T-cell (primary cell): ENCODE measurements at regions not wholly inside any gene's neighbourhood (a gene's known extent, or its start where the extent isn't known, plus 50 kb on each side); places are given as distances from the start of the nearest gene placed in this dataset.

Source experiments
- ATAC-seq, 4 experiments: fragments of 200-7000 bp in 3 of 4; fragments of 150-1000 bp in 1 of 4; cut with Tn5 transposase; replicated peaks in 1 of 4; 1 replicate in 3 of 4; 2 replicates in 1 of 4; pipeline ENCODE4 v1.10.0; 2021; ENCODE audit warnings: moderate library complexity in 3 of 4, mild to moderate bottlenecking in 2 of 4, moderate number of reproducible peaks in 1 of 4
- CTCF ChIA-PET, 2 donors: fragments of 300-600 bp; sonication (Branson Sonifier 250); formaldehyde crosslinking; loops; one replicate each; lab custom pipeline; 2022; ENCODE audit warnings: antibody characterized with exemption in 2 of 2; lab: Charles Lee
- POLR2A ChIA-PET, 2 donors: fragments of 300-600 bp; sonication (Branson Sonifier 250); formaldehyde crosslinking; loops; one replicate each; lab custom pipeline; 2022; ENCODE audit warnings: antibody characterized with exemption in 2 of 2; lab: Charles Lee
- DNase-seq, 35 experiments: peaks; one replicate each; pipeline versions ENCODE4 v3.0.0 to v3.0.0-alpha.2; 2013 to 2023
- H3K27ac ChIP-seq: one replicate; pipeline ENCODE4 v1.5.1; 2013; ENCODE audit warnings: low read length
- H3K27me3 ChIP-seq, 2 experiments: replicated peaks in 1 of 2; 1 replicate in 1 of 2; 2 replicates in 1 of 2; pipeline versions ENCODE4 v1.6.1 to v1.7.0; 2013; ENCODE audit warnings: low read length in 1 of 2, mixed read lengths in 1 of 2; ENCODE audit not compliant: control insufficient read depth in 2 of 2, insufficient read depth in 2 of 2; ENCODE audit errors: extremely low read depth in 1 of 2
- H3K36me3 ChIP-seq, 2 donors: 1 replicate in 1 of 2; 2 replicates in 1 of 2; pipeline versions ENCODE4 v1.6.1 to v1.7.0; 2013; ENCODE audit warnings: low read length in 1 of 2; ENCODE audit not compliant: control insufficient read depth in 2 of 2, insufficient read depth in 1 of 2; ENCODE audit errors: extremely low read depth in 1 of 2
- H3K4me1 ChIP-seq, 2 experiments: 1 replicate in 1 of 2; 2 replicates in 1 of 2; pipeline versions ENCODE4 v1.6.1 to v1.7.0; 2013; ENCODE audit warnings: low read length in 2 of 2, mixed read lengths in 1 of 2; ENCODE audit not compliant: insufficient read depth in 2 of 2, control insufficient read depth in 1 of 2; ENCODE audit errors: extremely low read depth in 1 of 2
- H3K4me3 ChIP-seq, 2 donors: 1 replicate in 1 of 2; 2 replicates in 1 of 2; pipeline versions ENCODE4 v1.5.1 to v1.7.0; 2013; ENCODE audit warnings: mild to moderate bottlenecking in 2 of 2, low read length in 1 of 2, moderate library complexity in 1 of 2; ENCODE audit not compliant: control insufficient read depth in 1 of 2; ENCODE audit errors: extremely low read depth in 1 of 2
- H3K9me3 ChIP-seq: 2 replicates; pipeline ENCODE4 v1.7.0; 2013
- H3K27ac Mint-ChIP-seq, 2 donors: one replicate each; pipeline ENCODE4 v1.8.0; 2020 to 2021; ENCODE audit warnings: mild to moderate bottlenecking in 2 of 2, mixed read lengths in 2 of 2
- H3K27me3 Mint-ChIP-seq, 2 donors: one replicate each; pipeline ENCODE4 v1.8.0; 2021 to 2022; ENCODE audit warnings: mixed read lengths in 2 of 2
- H3K36me3 Mint-ChIP-seq: one replicate; pipeline ENCODE4 v1.8.0; 2021; ENCODE audit warnings: mixed read lengths
- H3K4me1 Mint-ChIP-seq, 3 donors: one replicate each; pipeline ENCODE4 v1.8.0; 2020 to 2022; ENCODE audit warnings: mixed read lengths in 3 of 3, mild to moderate bottlenecking in 1 of 3
- H3K4me3 Mint-ChIP-seq, 3 donors: one replicate each; pipeline ENCODE4 v1.8.0; 2020 to 2022; ENCODE audit warnings: mild to moderate bottlenecking in 3 of 3, mixed read lengths in 3 of 3, moderate library complexity in 3 of 3
- H3K9me3 Mint-ChIP-seq, 3 donors: one replicate each; pipeline ENCODE4 v1.8.0; 2020 to 2022; ENCODE audit warnings: mixed read lengths in 3 of 3
- WGBS: methylation state at CpG from one replicate; pipeline ENCODE4 v1.1.5; 2013; ENCODE audit warnings: missing lambda C conversion rate; ENCODE audit not compliant: insufficient coverage; 5-methylcytosine and 5-hydroxymethylcytosine counted together

DNA sequence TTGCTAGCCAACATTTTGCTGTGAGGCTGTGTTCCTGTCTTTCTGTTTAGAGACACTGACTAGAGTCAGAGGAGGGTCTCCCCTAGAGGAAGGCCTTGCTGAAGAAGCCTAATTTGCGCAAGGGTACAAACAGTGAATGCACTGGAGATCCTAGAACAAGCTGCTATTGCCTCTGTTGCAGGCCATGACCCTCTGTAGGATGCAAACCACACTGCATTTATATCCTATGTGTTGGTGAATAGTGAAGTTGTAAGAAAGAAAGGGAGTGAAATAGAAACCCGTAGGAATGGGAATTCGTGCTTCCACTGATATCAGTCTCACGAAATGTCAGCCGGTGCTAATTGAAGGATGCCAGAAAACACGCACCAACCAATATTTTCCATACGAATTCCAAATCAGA is 88.2 kb downstream of the GJA1 start:
- Mint-ChIP-seq H3K27me3 (no peaks in the 10 kb centered on the region), H3K4me3 (no peak overlapping the region), H3K27ac (no peak overlapping the region), H3K9me3 (no peaks in the 10 kb centered on the region), H3K4me1 (no peaks in the 10 kb centered on the region), H3K36me3 (no peaks in the 10 kb centered on the region)
- no peak overlapping the region for H3K27ac ChIP-seq
- no peaks in the 10 kb centered on the region for H3K36me3 ChIP-seq
- no peaks in the 10 kb centered on the region for H3K9me3 ChIP-seq
- no peak for ATAC-seq
- no peaks in the 10 kb centered on the region for H3K4me1 ChIP-seq
- H3K27me3 ChIP-seq: no peaks in the 10 kb centered on the region
- DNase-seq: no peak
- CTCF ChIA-PET: no interaction called here
- WGBS: 80% methylated on average over 3 of the region's 7 CpGs
- no peak overlapping the region for H3K4me3 ChIP-seq
- POLR2A ChIA-PET: no interaction called here

DNA sequence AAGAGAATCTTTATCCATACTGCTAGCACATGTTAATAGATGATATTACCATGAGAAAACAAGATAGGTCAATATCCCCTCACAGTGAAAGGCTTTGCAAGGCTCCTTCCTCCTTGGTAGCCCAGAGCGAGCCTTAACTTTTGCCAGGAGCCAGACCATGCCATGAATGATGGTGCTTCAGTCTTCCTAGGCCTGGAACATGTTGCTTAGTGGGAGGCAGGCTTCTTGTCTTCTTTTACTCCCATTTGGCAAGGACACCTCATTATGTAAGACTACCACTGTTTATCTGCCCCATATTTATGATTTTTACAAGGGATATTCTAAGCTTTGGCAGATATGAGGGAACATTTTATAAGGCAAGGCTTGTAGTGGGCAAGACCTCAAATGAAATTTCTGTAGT is 90.8 kb downstream of the GJA1 start:
- no peaks in the 10 kb centered on the region for H3K36me3 ChIP-seq
- no peak for DNase-seq
- ChIA-PET CTCF (no interaction called here), POLR2A (no interaction called here)
- H3K27ac Mint-ChIP-seq: no peak overlapping the region
- H3K9me3 ChIP-seq: no peaks in the 10 kb centered on the region
- no peaks in the 10 kb centered on the region for H3K36me3 Mint-ChIP-seq
- no peaks in the 10 kb centered on the region for H3K4me1 Mint-ChIP-seq
- no CpG with 5 or more reads among the region's 1 CpG for WGBS
- H3K4me3 Mint-ChIP-seq: no peak overlapping the region
- no peaks in the 10 kb centered on the region for H3K4me1 ChIP-seq
- no peaks in the 10 kb centered on the region for H3K27me3 ChIP-seq
- H3K27ac ChIP-seq: no peak overlapping the region
- no peaks in the 10 kb centered on the region for H3K27me3 Mint-ChIP-seq
- no peak overlapping the region for H3K4me3 ChIP-seq
- no peak for ATAC-seq
- no peaks in the 10 kb centered on the region for H3K9me3 Mint-ChIP-seq

DNA sequence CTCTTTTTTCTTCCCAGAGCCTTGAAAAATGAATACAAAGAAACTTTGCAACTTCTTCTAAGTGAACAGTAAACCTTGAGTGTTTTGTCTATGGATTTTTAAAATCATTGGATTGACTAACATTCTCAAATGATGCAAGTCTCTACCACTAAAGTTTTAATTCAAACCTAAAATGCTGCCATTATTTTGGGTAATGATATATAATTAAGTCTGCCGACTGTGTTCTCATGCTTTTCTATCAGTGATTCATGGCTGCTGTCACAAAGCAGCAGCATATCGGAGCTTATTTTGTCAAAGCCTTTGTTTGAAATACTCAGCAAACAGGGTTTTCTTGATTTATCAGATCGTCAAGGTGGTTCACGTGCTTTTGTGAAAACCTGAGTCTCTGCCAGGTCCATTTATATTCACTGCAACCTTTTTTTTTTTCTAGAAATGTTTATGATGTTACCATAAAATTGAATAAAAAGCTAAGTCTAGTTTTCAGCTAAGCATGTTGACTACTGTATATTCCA is 96.3 kb downstream of the GJA1 start:
- no peaks in the 10 kb centered on the region for H3K9me3 Mint-ChIP-seq
- POLR2A ChIA-PET: interaction anchor here in 1 of 2 donors (0.7 kb wide), 1 partner anchor 1067 kb away, joined by 3 read pairs; no protein-coding TSS in a partner anchor
- ATAC-seq: no peak

GRCh38 chr6:121533321-121533841 is 97.9 kb downstream of the GJA1 start:
- Histone ChIP-seq H3K4me3 (no peak overlapping the region), H3K4me1 (no peaks in the 10 kb centered on the region), H3K9me3 (no peaks in the 10 kb centered on the region), H3K27me3 (no peaks in the 10 kb centered on the region), H3K36me3 (no peaks in the 10 kb centered on the region), H3K27ac (no peak overlapping the region)
- Mint-ChIP-seq H3K9me3 (no peaks in the 10 kb centered on the region), H3K36me3 (no peaks in the 10 kb centered on the region), H3K4me1 (no peaks in the 10 kb centered on the region), H3K4me3 (no peak overlapping the region), H3K27me3 (no peaks in the 10 kb centered on the region), H3K27ac (no peak overlapping the region)
- DNase-seq (no peak), ATAC-seq (no peak)
- ChIA-PET CTCF (no interaction called here), POLR2A (interaction anchor here in 1 of 2 donors (0.6 kb wide), 1 partner anchor 11 kb away, joined by 3 read pairs; no protein-coding TSS in a partner anchor)
- no CpG with 5 or more reads among the region's 3 CpGs for WGBS

More for the DNA sequence above, 96.3 kb downstream of the GJA1 start:
- Mint-ChIP-seq H3K36me3 (no peaks in the 10 kb centered on the region), H3K4me3 (no peak overlapping the region), H3K4me1 (no peaks in the 10 kb centered on the region), H3K27ac (no peak overlapping the region), H3K27me3 (no peaks in the 10 kb centered on the region)
- H3K4me1 ChIP-seq: no peaks in the 10 kb centered on the region
- H3K36me3 ChIP-seq: no peaks in the 10 kb centered on the region
- H3K9me3 ChIP-seq: no peaks in the 10 kb centered on the region
- 59% methylated on average over 2 of the region's 4 CpGs for WGBS
- CTCF ChIA-PET: interaction anchor here in 1 of 2 donors (0.6 kb wide), 1 partner anchor 1281 kb away, joined by 3 read pairs; no protein-coding TSS in a partner anchor
- DNase-seq: no peak
- no peaks in the 10 kb centered on the region for H3K27me3 ChIP-seq
- H3K4me3 ChIP-seq: no peak overlapping the region
- no peak overlapping the region for H3K27ac ChIP-seq

- no peaks in the 10 kb centered on the region for H3K4me1 Mint-ChIP-seq
- WGBS: 84% methylated on average over 2 of the region's 4 CpGs
- no peak for DNase-seq
- Histone ChIP-seq H3K4me3 (no peak overlapping the region), H3K36me3 (no peaks in the 10 kb centered on the region), H3K9me3 (no peaks in the 10 kb centered on the region), H3K4me1 (no peaks in the 10 kb centered on the region), H3K27ac (no peak overlapping the region), H3K27me3 (no peaks in the 10 kb centered on the region)
- ATAC-seq: no peak
- H3K36me3 Mint-ChIP-seq: no peaks in the 10 kb centered on the region
- H3K4me3 Mint-ChIP-seq: no peak overlapping the region
- H3K27ac Mint-ChIP-seq: no peak overlapping the region
- H3K27me3 Mint-ChIP-seq: no peaks in the 10 kb centered on the region
- ChIA-PET CTCF (interaction anchor here in 1 of 2 donors (0.7 kb wide), 1 partner anchor 109 kb away, joined by 3 read pairs; no protein-coding TSS in a partner anchor), POLR2A (no interaction called here)
- no peaks in the 10 kb centered on the region for H3K9me3 Mint-ChIP-seq
Measured at GRCh38 chr6:121535777-121536176, 100.3 kb downstream of the GJA1 start.

GRCh38 chr6:121536345-121536744 is 100.9 kb downstream of the GJA1 start:
- Histone ChIP-seq H3K4me1 (no peaks in the 10 kb centered on the region), H3K27me3 (no peaks in the 10 kb centered on the region), H3K9me3 (no peaks in the 10 kb centered on the region), H3K4me3 (no peak overlapping the region), H3K36me3 (no peaks in the 10 kb centered on the region), H3K27ac (no peak overlapping the region)
- ChIA-PET CTCF (interaction anchor here in 1 of 2 donors (0.7 kb wide), 1 partner anchor 110 kb away, joined by 3 read pairs; no protein-coding TSS in a partner anchor), POLR2A (no interaction called here)
- Mint-ChIP-seq H3K9me3 (no peaks in the 10 kb centered on the region), H3K27me3 (no peaks in the 10 kb centered on the region), H3K4me1 (no peaks in the 10 kb centered on the region), H3K4me3 (no peak overlapping the region), H3K27ac (no peak overlapping the region), H3K36me3 (no peaks in the 10 kb centered on the region)
- no peak for DNase-seq
- WGBS: 100% methylated on average over 1 of the region's 2 CpGs
- no peak for ATAC-seq
